Cardiac fibroblast (primary cell): ENCODE measurements at regions not wholly inside any gene's neighbourhood (a gene's known extent, or its start where the extent isn't known, plus 50 kb on each side); places are given as distances from the start of the nearest gene placed in this dataset.

ENCODE experiments used
- DNase-seq, 2 donors: peaks; one replicate each; pipeline versions ENCODE4 v3.0.0 to v3.0.0-alpha.2; 2010; ENCODE audit warnings: low read depth in 2 of 2
- H3K4me3 ChIP-seq, 2 donors: replicated peaks in 1 of 2; 1 replicate in 1 of 2; 2 replicates in 1 of 2; pipeline ENCODE4 v1.5.1; 2011; ENCODE audit warnings: low read depth in 2 of 2, low read length in 2 of 2, mild to moderate bottlenecking in 2 of 2, moderate library complexity in 1 of 2
- CTCF ChIP-seq: IDR thresholded peaks from one replicate; pipeline ENCODE4 v1.5.1; 2011; ENCODE audit warnings: low read depth, mild to moderate bottlenecking, low read length, inconsistent platforms

GRCh38 chr2:145156199-145156598 lies 636.3 kb upstream of the ZEB2 start:
- TF ChIP-seq CTCF: no peak
- H3K4me3 ChIP-seq: no peak overlapping the region
- DNase-seq: no peak

GRCh38 chr2:145155196-145155595 lies 635.3 kb upstream of the ZEB2 start:
- no peak overlapping the region for H3K4me3 ChIP-seq
- no peak for TF ChIP-seq CTCF
- no peak for DNase-seq

GRCh38 chr2:145154731-145155130 lies 634.8 kb upstream of the ZEB2 start:
- H3K4me3 ChIP-seq: no peak overlapping the region
- no peak for TF ChIP-seq CTCF
- no peak for DNase-seq

- DNase-seq: no peak
- TF ChIP-seq CTCF: no peak
- H3K4me3 ChIP-seq: no peak overlapping the region
Observed at GRCh38 chr2:145146691-145147090, 626.8 kb upstream of the ZEB2 start.

- TF ChIP-seq CTCF: no peak
- no peak for DNase-seq
- no peak overlapping the region for H3K4me3 ChIP-seq
Observed at GRCh38 chr2:145144131-145144728, 624.3 kb upstream of the ZEB2 start.

- H3K4me3 ChIP-seq: no peak overlapping the region
- TF ChIP-seq CTCF: no peak
- no peak for DNase-seq
Observed at GRCh38 chr2:145141981-145142380, 622.1 kb upstream of the ZEB2 start.

GRCh38 chr2:145140658-145141057 lies 620.7 kb upstream of the ZEB2 start:
- no peak for TF ChIP-seq CTCF
- no peak for DNase-seq
- H3K4me3 ChIP-seq: no peak overlapping the region
